ENCODE measurements at regions not wholly inside any gene's neighbourhood (a gene's known extent, or its start where the extent isn't known, plus 50 kb on each side); places are given as distances from the start of the nearest gene placed in this dataset.

- no peak for TF ChIP-seq USF2 (IDR thresholded peaks at IDR 0.05)
- no peak for TF ChIP-seq CTCF (IDR thresholded peaks at IDR 0.05)
- no peak for TF ChIP-seq RAD21 (conservative IDR thresholded peaks at IDR 0.05 in 1 of 2, IDR thresholded peaks at IDR 0.05 in 1 of 2)
- TF ChIP-seq MAX (IDR thresholded peaks at IDR 0.05) = no peak
- TF ChIP-seq ESRRA (IDR thresholded peaks at IDR 0.05; ENCODE audit: borderline replicate concordance, low read length) = no peak
- no peak for TF ChIP-seq EP300 (IDR thresholded peaks at IDR 0.05)
Measured at GRCh38 chr2:95702471-95702870, 110.7 kb downstream of the TRIM43 start.
